GM23338 (cell line): ENCODE measurements at regions not wholly inside any gene's neighbourhood (a gene's known extent, or its start where the extent isn't known, plus 50 kb on each side); places are given as distances from the start of the nearest gene placed in this dataset.

Experiments used
- ATAC-seq: fragments of 200-7000 bp; cut with Tn5 transposase; 3 replicates; pipeline ENCODE4 v1.9.1; 2020
- DNase-seq: peaks from one replicate; pipeline ENCODE4 v3.0.0-alpha.2; 2015; ENCODE audit warnings: low spot score
- H2AFZ ChIP-seq: fragments of 200-600 bp; sonication (generic); 2 replicates; pipeline ENCODE4 v1.8.0; 2016; ENCODE audit warnings: antibody characterized with exemption, mild to moderate bottlenecking, moderate library complexity
- H3F3A ChIP-seq: fragments of 200-600 bp; sonication (generic); replicated peaks from 2 replicates; pipeline ENCODE4 v1.8.0; 2017; ENCODE audit warnings: antibody characterized with exemption, mixed run types, low read depth
- H3K27ac ChIP-seq: fragments of 200-600 bp; sonication (generic); 2 replicates; pipeline ENCODE4 v1.6.1; 2016; ENCODE audit warnings: low read depth
- H3K27me3 ChIP-seq: fragments of 200-600 bp; sonication (generic); 2 replicates; pipeline ENCODE4 v1.8.0; 2016; ENCODE audit warnings: mild to moderate bottlenecking, mixed run types, moderate library complexity; ENCODE audit not compliant: insufficient read depth
- H3K36me3 ChIP-seq: fragments of 200-600 bp; sonication (generic); 2 replicates; pipeline ENCODE4 v1.8.0; 2016; ENCODE audit warnings: mild to moderate bottlenecking; ENCODE audit not compliant: insufficient read depth
- H3K4me1 ChIP-seq: fragments of 200-600 bp; sonication (generic); 2 replicates; pipeline ENCODE4 v1.8.0; 2016; ENCODE audit warnings: mild to moderate bottlenecking, moderate library complexity; ENCODE audit not compliant: insufficient read depth
- H3K4me2 ChIP-seq: fragments of 200-600 bp; sonication (generic); 2 replicates; pipeline ENCODE4 v1.7.1; 2017; ENCODE audit warnings: mixed run types
- H3K4me3 ChIP-seq: fragments of 200-600 bp; sonication (generic); 2 replicates; pipeline ENCODE4 v1.6.1; 2016; ENCODE audit warnings: mixed run types
- H3K79me2 ChIP-seq: fragments of 200-600 bp; sonication (generic); replicated peaks from 2 replicates; pipeline ENCODE4 v1.8.0; 2017; ENCODE audit warnings: mild to moderate bottlenecking; ENCODE audit not compliant: insufficient read depth
- H3K9me2 ChIP-seq: fragments of 200-600 bp; sonication (generic); 2 replicates; pipeline ENCODE4 v1.8.0; 2017; ENCODE audit not compliant: insufficient read depth
- H4K20me1 ChIP-seq: fragments of 200-600 bp; sonication (generic); replicated peaks from 2 replicates; pipeline ENCODE4 v1.8.0; 2017; ENCODE audit warnings: mild to moderate bottlenecking; ENCODE audit not compliant: insufficient read depth
- H3K27ac Mint-ChIP-seq: 2 replicates; pipeline ENCODE4 v1.8.0; 2020; ENCODE audit warnings: inconsistent platforms, mild to moderate bottlenecking, moderate library complexity, mixed read lengths
- H3K27me3 Mint-ChIP-seq: 3 replicates; pipeline ENCODE4 v1.8.0; 2022; ENCODE audit warnings: low read depth, mild to moderate bottlenecking, moderate library complexity, mixed read lengths, inconsistent platforms; ENCODE audit not compliant: insufficient read depth, poor library complexity
- H3K36me3 Mint-ChIP-seq: 3 replicates; pipeline ENCODE4 v1.8.0; 2021; ENCODE audit warnings: low read depth, mild to moderate bottlenecking, inconsistent platforms, moderate library complexity, mixed read lengths
- H3K4me1 Mint-ChIP-seq: 3 replicates; pipeline ENCODE4 v1.8.0; 2020; ENCODE audit warnings: mild to moderate bottlenecking, inconsistent platforms, mixed read lengths
- H3K4me3 Mint-ChIP-seq: 3 replicates; pipeline ENCODE4 v1.8.0; 2021; ENCODE audit warnings: moderate library complexity, mild to moderate bottlenecking, inconsistent platforms, mixed read lengths
- H3K9me3 Mint-ChIP-seq: 3 replicates; pipeline ENCODE4 v1.8.0; 2020; ENCODE audit warnings: moderate library complexity, mild to moderate bottlenecking, inconsistent platforms, mixed read lengths
- CREB1 ChIP-seq: fragments of 250-450 bp; sonication (Bioruptor Pico); IDR thresholded peaks from 2 replicates; pipeline ENCODE4 v1.5.0; 2020; ENCODE audit warnings: low read depth, mild to moderate bottlenecking, moderate library complexity
- CTCF ChIP-seq, 2 experiments: fragments of 200-600 bp in 1 of 2; sonication (generic) in 1 of 2; conservative IDR thresholded peaks; 2 replicates each; pipeline versions ENCODE4 v1.5.1 to v1.6.1; 2016 to 2017; ENCODE audit warnings: antibody characterized with exemption in 2 of 2, low read depth in 2 of 2, mild to moderate bottlenecking in 2 of 2, moderate library complexity in 1 of 2
- ETS1 ChIP-seq: IDR thresholded peaks from 2 replicates; pipeline ENCODE4 v1.6.1; 2016; ENCODE audit warnings: antibody characterized with exemption
- EZH2 ChIP-seq: fragments of 200-600 bp; sonication (generic); IDR thresholded peaks from one replicate; pipeline ENCODE4 v1.8.0; 2017; ENCODE audit warnings: antibody characterized with exemption, mild to moderate bottlenecking, low read depth; ENCODE audit not compliant: unreplicated experiment
- EZH2phosphoT487 ChIP-seq: fragments of 200-600 bp; sonication (generic); IDR thresholded peaks from one replicate; pipeline ENCODE4 v1.8.1; 2018; ENCODE audit warnings: antibody characterized with exemption; ENCODE audit not compliant: unreplicated experiment
- JUNB ChIP-seq: IDR thresholded peaks from one replicate; pipeline ENCODE4 v1.6.1; 2016; ENCODE audit warnings: antibody characterized with exemption; ENCODE audit not compliant: unreplicated experiment
- NANOG ChIP-seq: IDR thresholded peaks from 2 replicates; pipeline ENCODE4 v1.6.1; 2016; ENCODE audit warnings: antibody characterized with exemption, borderline replicate concordance
- POLR2AphosphoS5 ChIP-seq: IDR thresholded peaks from 2 replicates; pipeline ENCODE4 v1.6.1; 2016; ENCODE audit warnings: antibody characterized with exemption, low read depth
- REST ChIP-seq: IDR thresholded peaks from one replicate; pipeline ENCODE4 v1.6.1; 2018; ENCODE audit warnings: antibody characterized with exemption; ENCODE audit not compliant: unreplicated experiment
- STAT1 ChIP-seq: IDR thresholded peaks from one replicate; pipeline ENCODE4 v1.6.1; 2016; ENCODE audit warnings: antibody characterized with exemption; ENCODE audit not compliant: unreplicated experiment
- ZNF114 ChIP-seq: fragments of 250-450 bp; sonication (Bioruptor Pico); IDR thresholded peaks from 2 replicates; pipeline ENCODE4 v1.5.0; 2020; ENCODE audit warnings: mild to moderate bottlenecking, moderate library complexity
- ZNF331 ChIP-seq: fragments of 250-450 bp; sonication (Bioruptor Pico); IDR thresholded peaks from 2 replicates; pipeline ENCODE4 v1.5.0; 2020; ENCODE audit warnings: low read depth, mild to moderate bottlenecking, moderate library complexity
- ZNF462 ChIP-seq: fragments of 250-450 bp; sonication (Bioruptor Pico); IDR thresholded peaks from 2 replicates; pipeline ENCODE4 v1.5.0; 2020; ENCODE audit warnings: mild to moderate bottlenecking, moderate library complexity

GRCh38 chr4:111115881-111116280, 493.0 kb upstream of the PITX2 start:
- H3K27me3 Mint-ChIP-seq, result peaks cover 3% of the 10 kb centered on the region
- H3K4me3 ChIP-seq, result no peak overlapping the region
- H3K4me3 Mint-ChIP-seq, result no peak overlapping the region

More at GRCh38 chr4:111115881-111116280, 493.0 kb upstream of the PITX2 start:
- Mint-ChIP-seq H3K4me1 (no peaks in the 10 kb centered on the region), H3K9me3 (no peaks in the 10 kb centered on the region; the same call in 2 of the 3 replicates), H3K27ac (no peak overlapping the region), H3K36me3 (no peaks in the 10 kb centered on the region)
- no peak for TF ChIP-seq POLR2AphosphoS5
- no peak for TF ChIP-seq NANOG
- TF ChIP-seq EZH2, result no peak
- no peak for TF ChIP-seq EZH2phosphoT487
- no peak for TF ChIP-seq CREB1 (CRISPR knock-in tag)
- TF ChIP-seq ZNF462, result no peak
- TF ChIP-seq REST, result no peak
- no peak for TF ChIP-seq ZNF114 (CRISPR knock-in tag)
- TF ChIP-seq ETS1, result no peak
- no peak for TF ChIP-seq STAT1
- TF ChIP-seq JUNB, result no peak
- TF ChIP-seq ZNF331 (CRISPR knock-in tag), result no peak
- no peak for TF ChIP-seq CTCF (conservative IDR thresholded peaks at IDR 0.05; ENCODE audit: low read depth in 2 of 2)
- Histone ChIP-seq H3K27ac (no peak overlapping the region), H3K36me3 (no peaks in the 10 kb centered on the region), H3F3A (no peaks in the 10 kb centered on the region), H3K4me2 (no peak overlapping the region), H3K79me2 (no peaks in the 10 kb centered on the region), H3K4me1 (no peaks in the 10 kb centered on the region), H3K27me3 (no peaks in the 10 kb centered on the region), H3K9me2 (no peaks in the 10 kb centered on the region), H2AFZ (0 out of 2 replicates have a peak overlapping the region, but pooled peaks have one; percentile 10), H4K20me1 (no peaks in the 10 kb centered on the region)
- DNase-seq, result no peak
- no peak for ATAC-seq
